G401.6 (cell line): ENCODE measurements at regions not wholly inside any gene's neighbourhood (a gene's known extent, or its start where the extent isn't known, plus 50 kb on each side); places are given as distances from the start of the nearest gene placed in this dataset.

Source experiments
- FAIRE-seq: peaks from 2 replicates; lab custom pipeline; 2012; peaks lifted over from hg19 to GRCh38; lab: Jason Lieb, UNC

GRCh38 chr6:44500074-44500473 lies 112.6 kb downstream of the CDC5L start:
- no peak for FAIRE-seq

- no peak for FAIRE-seq
Observed at GRCh38 chr6:44503471-44503870, 116.0 kb downstream of the CDC5L start.

- no peak for FAIRE-seq
Observed at GRCh38 chr6:44504301-44504791, 116.8 kb downstream of the CDC5L start.

- no peak for FAIRE-seq
Observed at GRCh38 chr6:44505751-44506150, 118.2 kb downstream of the CDC5L start.

- FAIRE-seq, result no peak
Observed at GRCh38 chr6:44507014-44507413, 119.5 kb downstream of the CDC5L start.

- no peak for FAIRE-seq
Observed at GRCh38 chr6:44508646-44509045, 121.1 kb downstream of the CDC5L start.

- no peak for FAIRE-seq
Observed at GRCh38 chr6:44511126-44511525, 123.6 kb downstream of the CDC5L start.

- no peak for FAIRE-seq
Observed at GRCh38 chr6:44512868-44513741, 125.6 kb downstream of the CDC5L start.

- no peak for FAIRE-seq
Observed at GRCh38 chr6:44514085-44514484, 126.6 kb downstream of the CDC5L start.

- no peak for FAIRE-seq
Observed at GRCh38 chr6:44514576-44515193, 127.2 kb downstream of the CDC5L start.

GRCh38 chr6:44522871-44523270 lies 135.4 kb downstream of the CDC5L start:
- FAIRE-seq, result no peak

- FAIRE-seq, result no peak
Observed at GRCh38 chr6:44524476-44525227, 137.1 kb downstream of the CDC5L start.

GRCh38 chr6:44525761-44526351 lies 138.3 kb downstream of the CDC5L start:
- no peak for FAIRE-seq

- no peak for FAIRE-seq
Observed at GRCh38 chr6:44527181-44527580, 139.7 kb downstream of the CDC5L start.

- FAIRE-seq, result no peak
Observed at GRCh38 chr6:44527583-44528369, 140.3 kb downstream of the CDC5L start.

- FAIRE-seq, result no peak
Observed at GRCh38 chr6:44528370-44528644, 140.8 kb downstream of the CDC5L start.

- no peak for FAIRE-seq
Observed at GRCh38 chr6:44528716-44529115, 141.2 kb downstream of the CDC5L start.

GRCh38 chr6:44529146-44529905 lies 141.8 kb downstream of the CDC5L start:
- no peak for FAIRE-seq

GRCh38 chr6:44530209-44530909 lies 142.9 kb downstream of the CDC5L start:
- FAIRE-seq, result no peak

- no peak for FAIRE-seq
Observed at GRCh38 chr6:44530910-44531234, 143.4 kb downstream of the CDC5L start.
